Breast epithelium (tissue), 3 donors: ENCODE measurements at regions not wholly inside any gene's neighbourhood (a gene's known extent, or its start where the extent isn't known, plus 50 kb on each side); places are given as distances from the start of the nearest gene placed in this dataset.

ENCODE experiments used
- POLR2A ChIP-seq: fragments of 450-650 bp; IDR thresholded peaks from one replicate; pipeline ENCODE4 v1.6.1; 2016; ENCODE audit warnings: antibody characterized with exemption, mild to moderate bottlenecking, moderate library complexity
- TF ChIP-seq, protein P1 (sequence below), 3 donors: fragments of 450-650 bp; IDR thresholded peaks; one replicate each; pipeline ENCODE4 v1.5.1; 2016 to 2017; ENCODE audit warnings: antibody characterized with exemption in 3 of 3, mild to moderate bottlenecking in 3 of 3, moderate library complexity in 3 of 3

DNA sequence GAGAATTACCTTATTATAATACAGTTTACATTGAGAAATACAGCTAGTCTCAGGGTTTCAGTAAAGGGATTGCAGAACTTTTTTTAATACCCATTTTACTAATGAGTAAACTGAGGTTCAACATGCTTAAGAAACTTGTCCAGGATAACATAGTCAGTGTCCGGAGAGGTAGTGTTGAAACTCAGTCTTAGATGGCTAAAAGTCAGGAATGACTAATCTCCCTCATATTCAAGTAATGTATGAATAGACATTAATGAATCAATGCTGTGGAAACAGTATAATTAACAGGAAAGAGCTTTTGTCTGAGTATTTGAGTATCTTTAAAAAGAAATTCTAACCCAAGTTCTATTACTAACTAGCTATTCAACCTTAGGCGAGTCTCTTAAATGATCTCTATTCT lies 397.6 kb downstream of the PLA2G4A start:
- TF ChIP-seq, protein P1, sequence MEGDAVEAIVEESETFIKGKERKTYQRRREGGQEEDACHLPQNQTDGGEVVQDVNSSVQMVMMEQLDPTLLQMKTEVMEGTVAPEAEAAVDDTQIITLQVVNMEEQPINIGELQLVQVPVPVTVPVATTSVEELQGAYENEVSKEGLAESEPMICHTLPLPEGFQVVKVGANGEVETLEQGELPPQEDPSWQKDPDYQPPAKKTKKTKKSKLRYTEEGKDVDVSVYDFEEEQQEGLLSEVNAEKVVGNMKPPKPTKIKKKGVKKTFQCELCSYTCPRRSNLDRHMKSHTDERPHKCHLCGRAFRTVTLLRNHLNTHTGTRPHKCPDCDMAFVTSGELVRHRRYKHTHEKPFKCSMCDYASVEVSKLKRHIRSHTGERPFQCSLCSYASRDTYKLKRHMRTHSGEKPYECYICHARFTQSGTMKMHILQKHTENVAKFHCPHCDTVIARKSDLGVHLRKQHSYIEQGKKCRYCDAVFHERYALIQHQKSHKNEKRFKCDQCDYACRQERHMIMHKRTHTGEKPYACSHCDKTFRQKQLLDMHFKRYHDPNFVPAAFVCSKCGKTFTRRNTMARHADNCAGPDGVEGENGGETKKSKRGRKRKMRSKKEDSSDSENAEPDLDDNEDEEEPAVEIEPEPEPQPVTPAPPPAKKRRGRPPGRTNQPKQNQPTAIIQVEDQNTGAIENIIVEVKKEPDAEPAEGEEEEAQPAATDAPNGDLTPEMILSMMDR (IDR thresholded peaks at IDR 0.05): no peak
- TF ChIP-seq POLR2A: no peak
